ENCODE measurements at regions not wholly inside any gene's neighbourhood (a gene's known extent, or its start where the extent isn't known, plus 50 kb on each side); places are given as distances from the start of the nearest gene placed in this dataset.

DNA sequence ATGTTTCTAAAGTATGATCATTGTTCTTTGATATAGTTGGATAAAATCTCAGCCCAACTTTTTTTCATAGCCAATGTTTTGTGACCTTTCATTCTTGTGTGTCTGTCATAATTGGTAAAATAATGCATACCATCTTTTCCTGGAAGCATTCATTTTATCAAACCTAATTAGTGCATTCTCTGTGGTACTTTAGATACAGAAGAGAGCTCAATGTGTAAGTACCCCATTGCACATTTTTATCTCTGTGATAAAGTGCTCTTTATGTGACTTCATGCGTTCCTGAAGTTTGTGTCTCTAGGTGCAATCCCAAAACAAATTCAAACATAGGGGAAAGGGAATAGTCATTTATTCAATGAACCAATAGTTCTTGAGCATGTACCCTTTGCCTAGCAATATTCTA lies 628.5 kb downstream of the GBE1 start:
- H3K4me3 ChIP-seq (ENCODE audit: low read depth in 2 of 2, low read length in 2 of 2) = no peak overlapping the region
- H3K36me3 ChIP-seq (ENCODE audit: control insufficient read depth, insufficient read depth, low read length) = no peaks in the 10 kb centered on the region
- in situ Hi-C loops (cut with HindIII; ENCODE audit: low pct_unique_long_range_greater_than_20kb, low sequenced_read_pairs) = no loop called here
- ChIA-PET POLR2A (no interaction called here), CTCF (no interaction called here)
- no TSS peak for BruUV-seq (replicated peaks)
- intact Hi-C loops (cut with micrococcal nuclease; ENCODE audit: unreplicated experiment) = no loop called here
- H3K27me3 ChIP-seq (ENCODE audit: control insufficient read depth, insufficient read depth, low read length) = no peaks in the 10 kb centered on the region
- no peak for TF ChIP-seq SIN3A (IDR thresholded peaks at IDR 0.05; ENCODE audit: borderline replicate concordance, insufficient read depth, low read depth, low read length)
- TF ChIP-seq, protein P1, sequence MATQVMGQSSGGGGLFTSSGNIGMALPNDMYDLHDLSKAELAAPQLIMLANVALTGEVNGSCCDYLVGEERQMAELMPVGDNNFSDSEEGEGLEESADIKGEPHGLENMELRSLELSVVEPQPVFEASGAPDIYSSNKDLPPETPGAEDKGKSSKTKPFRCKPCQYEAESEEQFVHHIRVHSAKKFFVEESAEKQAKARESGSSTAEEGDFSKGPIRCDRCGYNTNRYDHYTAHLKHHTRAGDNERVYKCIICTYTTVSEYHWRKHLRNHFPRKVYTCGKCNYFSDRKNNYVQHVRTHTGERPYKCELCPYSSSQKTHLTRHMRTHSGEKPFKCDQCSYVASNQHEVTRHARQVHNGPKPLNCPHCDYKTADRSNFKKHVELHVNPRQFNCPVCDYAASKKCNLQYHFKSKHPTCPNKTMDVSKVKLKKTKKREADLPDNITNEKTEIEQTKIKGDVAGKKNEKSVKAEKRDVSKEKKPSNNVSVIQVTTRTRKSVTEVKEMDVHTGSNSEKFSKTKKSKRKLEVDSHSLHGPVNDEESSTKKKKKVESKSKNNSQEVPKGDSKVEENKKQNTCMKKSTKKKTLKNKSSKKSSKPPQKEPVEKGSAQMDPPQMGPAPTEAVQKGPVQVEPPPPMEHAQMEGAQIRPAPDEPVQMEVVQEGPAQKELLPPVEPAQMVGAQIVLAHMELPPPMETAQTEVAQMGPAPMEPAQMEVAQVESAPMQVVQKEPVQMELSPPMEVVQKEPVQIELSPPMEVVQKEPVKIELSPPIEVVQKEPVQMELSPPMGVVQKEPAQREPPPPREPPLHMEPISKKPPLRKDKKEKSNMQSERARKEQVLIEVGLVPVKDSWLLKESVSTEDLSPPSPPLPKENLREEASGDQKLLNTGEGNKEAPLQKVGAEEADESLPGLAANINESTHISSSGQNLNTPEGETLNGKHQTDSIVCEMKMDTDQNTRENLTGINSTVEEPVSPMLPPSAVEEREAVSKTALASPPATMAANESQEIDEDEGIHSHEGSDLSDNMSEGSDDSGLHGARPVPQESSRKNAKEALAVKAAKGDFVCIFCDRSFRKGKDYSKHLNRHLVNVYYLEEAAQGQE (IDR thresholded peaks at IDR 0.05; ENCODE audit: insufficient read depth in 1 of 2, low read depth in 2 of 2, low read length in 1 of 2) = no peak
- no peak for TF ChIP-seq POLR2AphosphoS5 (IDR thresholded peaks at IDR 0.05; ENCODE audit: low read depth, low read length)
- no peak for TF ChIP-seq TCF7L2 (IDR thresholded peaks at IDR 0.05; ENCODE audit: low read depth, low read length)
- TF ChIP-seq, protein P2, sequence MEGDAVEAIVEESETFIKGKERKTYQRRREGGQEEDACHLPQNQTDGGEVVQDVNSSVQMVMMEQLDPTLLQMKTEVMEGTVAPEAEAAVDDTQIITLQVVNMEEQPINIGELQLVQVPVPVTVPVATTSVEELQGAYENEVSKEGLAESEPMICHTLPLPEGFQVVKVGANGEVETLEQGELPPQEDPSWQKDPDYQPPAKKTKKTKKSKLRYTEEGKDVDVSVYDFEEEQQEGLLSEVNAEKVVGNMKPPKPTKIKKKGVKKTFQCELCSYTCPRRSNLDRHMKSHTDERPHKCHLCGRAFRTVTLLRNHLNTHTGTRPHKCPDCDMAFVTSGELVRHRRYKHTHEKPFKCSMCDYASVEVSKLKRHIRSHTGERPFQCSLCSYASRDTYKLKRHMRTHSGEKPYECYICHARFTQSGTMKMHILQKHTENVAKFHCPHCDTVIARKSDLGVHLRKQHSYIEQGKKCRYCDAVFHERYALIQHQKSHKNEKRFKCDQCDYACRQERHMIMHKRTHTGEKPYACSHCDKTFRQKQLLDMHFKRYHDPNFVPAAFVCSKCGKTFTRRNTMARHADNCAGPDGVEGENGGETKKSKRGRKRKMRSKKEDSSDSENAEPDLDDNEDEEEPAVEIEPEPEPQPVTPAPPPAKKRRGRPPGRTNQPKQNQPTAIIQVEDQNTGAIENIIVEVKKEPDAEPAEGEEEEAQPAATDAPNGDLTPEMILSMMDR (IDR thresholded peaks at IDR 0.05) = no peak
- H3K27ac ChIP-seq (ENCODE audit: low read length) = no peak overlapping the region
- H3K9me3 ChIP-seq (ENCODE audit: control insufficient read depth, insufficient read depth, low read depth, low read length) = no peaks in the 10 kb centered on the region
- DNase-seq (ENCODE audit: low read depth, low spot score) (no peak), ATAC-seq (no peak)
- no peaks in the 10 kb centered on the region for H3K4me1 ChIP-seq (ENCODE audit: control insufficient read depth, insufficient read depth, low read length)

DNA sequence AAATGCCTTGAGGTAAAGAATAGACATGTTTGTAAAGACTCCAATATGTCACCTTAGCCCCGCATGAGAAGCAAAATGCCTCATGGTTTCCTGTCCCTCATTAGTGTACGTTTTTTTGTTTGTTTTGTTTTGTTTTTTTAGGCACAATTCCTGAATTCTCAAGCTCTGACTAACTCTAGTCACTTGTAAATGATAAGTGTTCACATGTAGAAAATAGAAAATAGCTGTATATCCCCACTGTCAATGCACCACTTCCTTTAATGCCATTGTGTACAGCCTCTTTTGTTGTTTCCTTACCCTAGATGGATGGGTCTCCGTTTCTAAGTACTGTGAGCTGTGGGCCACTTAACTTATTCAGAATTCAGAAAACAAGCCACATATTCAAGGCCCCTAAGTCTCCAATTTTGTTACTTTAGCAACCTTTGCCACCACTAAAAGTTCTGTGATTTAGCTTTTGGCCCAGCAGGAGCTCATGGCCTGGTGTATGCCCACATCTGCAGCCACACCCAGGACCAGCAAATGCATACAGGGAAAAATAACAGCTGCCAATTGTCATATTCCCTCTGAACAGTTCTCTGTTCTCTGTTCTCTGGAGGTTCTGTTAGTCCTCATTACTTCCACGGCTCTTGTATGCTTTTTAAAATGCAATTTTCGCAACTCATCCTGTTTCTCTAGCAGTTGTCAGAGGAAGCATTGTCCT lies 655.5 kb downstream of the GBE1 start:
- TF ChIP-seq, protein P2 (IDR thresholded peaks at IDR 0.05) = no peak
- TF ChIP-seq SIN3A (IDR thresholded peaks at IDR 0.05; ENCODE audit: borderline replicate concordance, insufficient read depth, low read depth, low read length) = no peak
- intact Hi-C loops (cut with micrococcal nuclease; ENCODE audit: unreplicated experiment) = no loop called here
- ATAC-seq (no peak), DNase-seq (ENCODE audit: low read depth, low spot score) (peak; percentile 25)
- ChIA-PET CTCF (no interaction called here), POLR2A (no interaction called here)
- BruUV-seq (replicated peaks) = no TSS peak
- H3K36me3 ChIP-seq (ENCODE audit: control insufficient read depth, insufficient read depth, low read length) = no peaks in the 10 kb centered on the region
- H3K4me1 ChIP-seq (ENCODE audit: control insufficient read depth, insufficient read depth, low read length) = no peaks in the 10 kb centered on the region
- no peaks in the 10 kb centered on the region for H3K9me3 ChIP-seq (ENCODE audit: control insufficient read depth, insufficient read depth, low read depth, low read length)
- H3K4me3 ChIP-seq (ENCODE audit: low read depth in 2 of 2, low read length in 2 of 2) = no peak overlapping the region
- no peaks in the 10 kb centered on the region for H3K27me3 ChIP-seq (ENCODE audit: control insufficient read depth, insufficient read depth, low read length)
- in situ Hi-C loops (cut with HindIII; ENCODE audit: low pct_unique_long_range_greater_than_20kb, low sequenced_read_pairs) = no loop called here
- H3K27ac ChIP-seq (ENCODE audit: low read length) = no peak overlapping the region

Data from Panc1 (cell line).